ENCODE measurements at regions not wholly inside any gene's neighbourhood (a gene's known extent, or its start where the extent isn't known, plus 50 kb on each side); places are given as distances from the start of the nearest gene placed in this dataset.

GRCh38 chr18:78589916-78590437 lies 389.6 kb upstream of the SALL3 start:
- Histone ChIP-seq H2AFZ (ENCODE audit: low read length) (no peak overlapping the region), H3K23ac (ENCODE audit: low read depth, low read length, poor library complexity) (no peak overlapping the region), H3K4me1 (ENCODE audit: control insufficient read depth in 2 of 2, insufficient read depth in 1 of 2, low read depth in 1 of 2, low read length in 2 of 2) (no peaks in the 10 kb centered on the region), H3K4me3 (ENCODE audit: low read length in 2 of 2) (no peak overlapping the region), H2BK5ac (ENCODE audit: low read length) (no peak overlapping the region), H3K27ac (replicated peaks; ENCODE audit: low read length) (no peak overlapping the region), H2BK120ac (ENCODE audit: low read depth, low read length) (no peak overlapping the region), H3K18ac (ENCODE audit: low read length) (no peak overlapping the region), H3K27me3 (ENCODE audit: control insufficient read depth in 3 of 3, insufficient read depth in 3 of 3, low read depth in 1 of 3, low read length in 3 of 3) (no peaks in the 10 kb centered on the region), H3K9ac (ENCODE audit: low read depth, low read length, poor library complexity) (no peak overlapping the region), H3K4ac (ENCODE audit: low read length) (no peak overlapping the region), H3K79me1 (ENCODE audit: low read depth, low read length) (no peaks in the 10 kb centered on the region), H2BK12ac (ENCODE audit: low read length) (no peak overlapping the region), H3K14ac (ENCODE audit: low read length) (no peak overlapping the region), H2AK5ac (ENCODE audit: low read depth, low read length) (no peak overlapping the region), H2BK15ac (ENCODE audit: low read length) (no peak overlapping the region), H4K8ac (ENCODE audit: low read depth, low read length) (no peak overlapping the region), H3K9me3 (replicated peaks in 1 of 2; ENCODE audit: control insufficient read depth in 2 of 2, insufficient read depth in 1 of 2, low read depth in 1 of 2, low read length in 2 of 2) (peaks cover 0 to 2% of the 10 kb centered on the region in 2 donors), H4K91ac (ENCODE audit: low read depth, low read length, poor library complexity) (no peak overlapping the region), H3K36me3 (replicated peaks in 1 of 2; ENCODE audit: control insufficient read depth in 2 of 2, insufficient read depth in 2 of 2, low read length in 2 of 2) (no peaks in the 10 kb centered on the region), H3K4me2 (ENCODE audit: insufficient read depth, low read length, poor library complexity, severe bottlenecking) (no peak overlapping the region)
- no peak for DNase-seq (ENCODE audit: low spot score)
- no CpG with 5 or more reads among the region's 9 CpGs for WGBS, 2 donors (ENCODE audit: extremely low coverage in 2 of 2, insufficient read length in 2 of 2, insufficient replicate concordance in 1 of 2)

DNA sequence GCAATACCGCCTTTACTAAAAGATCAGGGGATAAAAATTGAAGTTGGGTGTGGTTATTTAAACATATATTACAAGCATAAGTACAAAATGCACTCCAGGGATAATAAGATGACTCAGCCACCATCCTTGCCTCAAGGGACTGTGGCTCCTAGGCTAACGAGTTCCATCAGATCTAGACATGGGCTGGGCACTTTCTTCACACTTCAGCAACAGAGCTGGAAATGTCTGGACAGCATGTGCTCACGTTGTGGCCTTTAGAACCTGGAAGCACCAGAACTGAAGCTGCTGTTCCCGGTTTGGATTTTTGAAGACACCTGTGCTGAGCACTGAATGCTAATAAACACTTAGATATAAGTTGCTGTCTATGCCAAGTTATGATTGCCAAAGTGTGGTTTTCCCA lies 384.2 kb upstream of the SALL3 start:
- Histone ChIP-seq H3K18ac (ENCODE audit: low read length) (no peak overlapping the region), H3K4me1 (ENCODE audit: control insufficient read depth in 2 of 2, insufficient read depth in 1 of 2, low read depth in 1 of 2, low read length in 2 of 2) (peaks cover 6% of the 10 kb centered on the region in 2 donors), H4K91ac (ENCODE audit: low read depth, low read length, poor library complexity) (no peak overlapping the region), H4K8ac (ENCODE audit: low read depth, low read length) (no peak overlapping the region), H3K23ac (ENCODE audit: low read depth, low read length, poor library complexity) (no peak overlapping the region), H3K4ac (ENCODE audit: low read length) (no peak overlapping the region), H3K9me3 (replicated peaks in 1 of 2; ENCODE audit: control insufficient read depth in 2 of 2, insufficient read depth in 1 of 2, low read depth in 1 of 2, low read length in 2 of 2) (peaks cover 0 to 2% of the 10 kb centered on the region in 2 donors), H2AFZ (ENCODE audit: low read length) (no peak overlapping the region), H2BK15ac (ENCODE audit: low read length) (no peak overlapping the region), H2AK5ac (ENCODE audit: low read depth, low read length) (no peak overlapping the region), H2BK5ac (ENCODE audit: low read length) (no peak overlapping the region), H3K27ac (replicated peaks; ENCODE audit: low read length) (no peak overlapping the region), H3K9ac (ENCODE audit: low read depth, low read length, poor library complexity) (no peak overlapping the region), H3K36me3 (replicated peaks in 1 of 2; ENCODE audit: control insufficient read depth in 2 of 2, insufficient read depth in 2 of 2, low read length in 2 of 2) (no peaks in the 10 kb centered on the region), H2BK120ac (ENCODE audit: low read depth, low read length) (no peak overlapping the region), H3K4me3 (ENCODE audit: low read length in 2 of 2) (no peak overlapping the region), H2BK12ac (ENCODE audit: low read length) (no peak overlapping the region), H3K4me2 (ENCODE audit: insufficient read depth, low read length, poor library complexity, severe bottlenecking) (no peak overlapping the region), H3K79me1 (ENCODE audit: low read depth, low read length) (no peaks in the 10 kb centered on the region), H3K14ac (ENCODE audit: low read length) (no peak overlapping the region), H3K27me3 (ENCODE audit: control insufficient read depth in 3 of 3, insufficient read depth in 3 of 3, low read depth in 1 of 3, low read length in 3 of 3) (no peaks in the 10 kb centered on the region)
- WGBS, 2 donors (ENCODE audit: extremely low coverage in 2 of 2, insufficient read length in 2 of 2, insufficient replicate concordance in 1 of 2), result no CpG with 5 or more reads among the region's 4 CpGs
- DNase-seq (ENCODE audit: low spot score), result no peak

DNA sequence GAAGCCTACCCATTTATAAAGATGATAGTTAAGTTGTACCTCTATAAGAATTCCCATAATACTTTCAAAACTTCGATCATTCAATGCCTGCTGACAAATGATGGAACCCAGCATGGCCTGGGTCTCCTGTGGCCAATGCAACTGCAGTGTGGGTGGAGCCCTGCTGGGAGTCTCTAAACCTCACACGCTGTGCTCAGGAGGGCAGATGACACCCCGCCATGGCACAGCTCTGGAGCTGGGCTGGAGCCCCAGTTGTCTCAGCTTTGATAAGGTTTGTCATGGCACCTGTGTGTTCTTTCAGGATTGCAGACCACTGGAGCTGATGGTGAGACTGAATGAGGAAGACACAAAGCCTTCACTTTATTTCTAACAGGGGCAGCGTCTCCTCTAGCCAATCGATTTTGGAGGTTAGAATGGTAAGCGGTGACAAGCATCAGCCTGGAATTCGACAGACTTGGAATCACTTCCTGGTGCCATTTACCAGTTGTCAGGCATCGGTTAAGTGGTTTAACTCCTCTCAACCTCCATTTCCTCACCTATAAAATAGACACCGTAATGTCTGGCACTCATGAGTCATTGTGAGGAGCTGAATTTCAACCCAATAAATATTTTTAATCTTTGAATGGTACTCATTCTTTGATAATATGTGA lies 383.6 kb upstream of the SALL3 start:
- H2BK12ac ChIP-seq (ENCODE audit: low read length), result no peak overlapping the region
- no peak overlapping the region for H3K27ac ChIP-seq (replicated peaks; ENCODE audit: low read length)
- no peak overlapping the region for H2AK5ac ChIP-seq (ENCODE audit: low read depth, low read length)
- no peak overlapping the region for H2BK120ac ChIP-seq (ENCODE audit: low read depth, low read length)
- H3K18ac ChIP-seq (ENCODE audit: low read length), result no peak overlapping the region
- H2AFZ ChIP-seq (ENCODE audit: low read length), result no peak overlapping the region
- no peak overlapping the region for H3K23ac ChIP-seq (ENCODE audit: low read depth, low read length, poor library complexity)
- H2BK15ac ChIP-seq (ENCODE audit: low read length), result no peak overlapping the region
- no peaks in the 10 kb centered on the region for H3K79me1 ChIP-seq (ENCODE audit: low read depth, low read length)
- no peak overlapping the region for H4K91ac ChIP-seq (ENCODE audit: low read depth, low read length, poor library complexity)
- no peak overlapping the region for H3K14ac ChIP-seq (ENCODE audit: low read length)
- peaks cover 6% of the 10 kb centered on the region in 2 donors for H3K4me1 ChIP-seq (ENCODE audit: control insufficient read depth in 2 of 2, insufficient read depth in 1 of 2, low read depth in 1 of 2, low read length in 2 of 2)
- H3K9ac ChIP-seq (ENCODE audit: low read depth, low read length, poor library complexity), result no peak overlapping the region
- no peak overlapping the region for H4K8ac ChIP-seq (ENCODE audit: low read depth, low read length)
- no CpG with 5 or more reads among the region's 9 CpGs for WGBS, 2 donors (ENCODE audit: extremely low coverage in 2 of 2, insufficient read length in 2 of 2, insufficient replicate concordance in 1 of 2)
- H2BK5ac ChIP-seq (ENCODE audit: low read length), result no peak overlapping the region
- H3K9me3 ChIP-seq (replicated peaks in 1 of 2; ENCODE audit: control insufficient read depth in 2 of 2, insufficient read depth in 1 of 2, low read depth in 1 of 2, low read length in 2 of 2), result peaks cover 0 to 2% of the 10 kb centered on the region in 2 donors
- H3K4ac ChIP-seq (ENCODE audit: low read length), result no peak overlapping the region
- H3K4me2 ChIP-seq (ENCODE audit: insufficient read depth, low read length, poor library complexity, severe bottlenecking), result no peak overlapping the region
- H3K4me3 ChIP-seq (ENCODE audit: low read length in 2 of 2), result no peak overlapping the region
- no peaks in the 10 kb centered on the region for H3K36me3 ChIP-seq (replicated peaks in 1 of 2; ENCODE audit: control insufficient read depth in 2 of 2, insufficient read depth in 2 of 2, low read length in 2 of 2)
- H3K27me3 ChIP-seq (ENCODE audit: control insufficient read depth in 3 of 3, insufficient read depth in 3 of 3, low read depth in 1 of 3, low read length in 3 of 3), result no peaks in the 10 kb centered on the region
- no peak for DNase-seq (ENCODE audit: low spot score)

DNA sequence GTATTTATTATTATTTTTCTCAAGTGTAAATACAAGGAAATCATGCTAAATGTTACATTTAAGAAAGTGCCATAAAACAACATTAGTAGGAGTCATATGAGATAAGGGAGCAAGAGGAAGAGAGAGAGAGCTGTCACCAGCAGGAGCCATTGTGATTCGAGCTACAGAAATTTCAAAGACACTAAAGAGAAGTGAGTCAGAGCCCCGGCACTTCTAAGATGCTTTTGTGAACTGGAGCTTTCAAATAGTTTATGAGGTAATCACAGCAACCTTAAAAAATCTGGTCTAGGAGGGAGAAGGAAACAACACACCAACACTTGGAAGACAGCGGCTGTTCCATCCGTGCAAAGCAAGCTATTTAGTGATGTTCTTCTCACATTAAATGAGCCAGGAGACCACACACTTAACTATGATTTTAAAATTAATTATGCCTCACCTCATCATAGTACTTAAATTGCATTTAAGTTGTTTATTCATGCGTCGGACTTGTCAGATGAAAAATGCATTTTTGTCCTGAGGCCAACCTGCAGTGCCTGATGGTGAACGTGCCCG lies 382.7 kb upstream of the SALL3 start:
- Histone ChIP-seq H3K4me3 (ENCODE audit: low read length in 2 of 2) (no peak overlapping the region), H3K9ac (ENCODE audit: low read depth, low read length, poor library complexity) (no peak overlapping the region), H3K79me1 (ENCODE audit: low read depth, low read length) (no peaks in the 10 kb centered on the region), H3K23ac (ENCODE audit: low read depth, low read length, poor library complexity) (no peak overlapping the region), H3K27me3 (ENCODE audit: control insufficient read depth in 3 of 3, insufficient read depth in 3 of 3, low read depth in 1 of 3, low read length in 3 of 3) (no peaks in the 10 kb centered on the region), H4K8ac (ENCODE audit: low read depth, low read length) (no peak overlapping the region), H3K4ac (ENCODE audit: low read length) (no peak overlapping the region), H2BK15ac (ENCODE audit: low read length) (no peak overlapping the region), H3K9me3 (replicated peaks in 1 of 2; ENCODE audit: control insufficient read depth in 2 of 2, insufficient read depth in 1 of 2, low read depth in 1 of 2, low read length in 2 of 2) (peaks cover 0 to 2% of the 10 kb centered on the region in 2 donors), H3K18ac (ENCODE audit: low read length) (no peak overlapping the region), H2BK120ac (ENCODE audit: low read depth, low read length) (no peak overlapping the region), H2BK12ac (ENCODE audit: low read length) (no peak overlapping the region), H3K36me3 (replicated peaks in 1 of 2; ENCODE audit: control insufficient read depth in 2 of 2, insufficient read depth in 2 of 2, low read length in 2 of 2) (no peaks in the 10 kb centered on the region), H3K4me1 (ENCODE audit: control insufficient read depth in 2 of 2, insufficient read depth in 1 of 2, low read depth in 1 of 2, low read length in 2 of 2) (peaks cover 6% of the 10 kb centered on the region in 2 donors), H3K14ac (ENCODE audit: low read length) (no peak overlapping the region), H2AK5ac (ENCODE audit: low read depth, low read length) (no peak overlapping the region), H2AFZ (ENCODE audit: low read length) (no peak overlapping the region), H3K27ac (replicated peaks; ENCODE audit: low read length) (no peak overlapping the region), H2BK5ac (ENCODE audit: low read length) (no peak overlapping the region), H3K4me2 (ENCODE audit: insufficient read depth, low read length, poor library complexity, severe bottlenecking) (no peak overlapping the region), H4K91ac (ENCODE audit: low read depth, low read length, poor library complexity) (no peak overlapping the region)
- no CpG with 5 or more reads among the region's 8 CpGs for WGBS, 2 donors (ENCODE audit: extremely low coverage in 2 of 2, insufficient read length in 2 of 2, insufficient replicate concordance in 1 of 2)
- DNase-seq (ENCODE audit: low spot score), result peak; percentile 20

All from neuronal stem cell (in vitro differentiated cells).